H9 (cell line): ENCODE measurements at regions not wholly inside any gene's neighbourhood (a gene's known extent, or its start where the extent isn't known, plus 50 kb on each side); places are given as distances from the start of the nearest gene placed in this dataset.

Source experiments
- DNase-seq: peaks from one replicate; pipeline ENCODE4 v3.0.0-alpha.2; 2017
- H2AFZ ChIP-seq: one replicate; pipeline ENCODE4 v1.6.1; 2013; ENCODE audit warnings: mild to moderate bottlenecking, low read length, control low read depth, moderate library complexity
- H2AK5ac ChIP-seq: 2 replicates; pipeline ENCODE4 v1.6.1; 2013; ENCODE audit warnings: low read length, control low read depth, mixed read lengths; ENCODE audit not compliant: insufficient read length
- H2BK120ac ChIP-seq: one replicate; pipeline ENCODE4 v1.6.1; 2013; ENCODE audit warnings: low read depth, mild to moderate bottlenecking, low read length, control low read depth, inconsistent platforms; ENCODE audit not compliant: poor library complexity, severe bottlenecking
- H2BK12ac ChIP-seq: 2 replicates; pipeline ENCODE4 v1.6.1; 2013; ENCODE audit warnings: low read length, control low read depth, mixed read lengths, low read depth; ENCODE audit not compliant: insufficient read length
- H2BK15ac ChIP-seq: 2 replicates; pipeline ENCODE4 v1.6.1; 2013; ENCODE audit warnings: low read depth, low read length, control low read depth
- H2BK20ac ChIP-seq: one replicate; pipeline ENCODE4 v1.6.1; 2013; ENCODE audit warnings: low read depth, mild to moderate bottlenecking, low read length, control low read depth, inconsistent platforms; ENCODE audit not compliant: poor library complexity, severe bottlenecking
- H2BK5ac ChIP-seq: 2 replicates; pipeline ENCODE4 v1.6.1; 2013; ENCODE audit warnings: low read length, control low read depth, mixed read lengths; ENCODE audit not compliant: insufficient read length
- H3K14ac ChIP-seq: 2 replicates; pipeline ENCODE4 v1.6.1; 2013; ENCODE audit warnings: low read length, control low read depth; ENCODE audit not compliant: insufficient read depth
- H3K18ac ChIP-seq: 2 replicates; pipeline ENCODE4 v1.6.1; 2013; ENCODE audit warnings: low read depth, mild to moderate bottlenecking, mixed read lengths, low read length, control low read depth; ENCODE audit not compliant: insufficient read length
- H3K23ac ChIP-seq: 2 replicates; pipeline ENCODE4 v1.6.1; 2013; ENCODE audit warnings: low read length, control low read depth, mixed read lengths, low read depth; ENCODE audit not compliant: insufficient read length
- H3K23me2 ChIP-seq: 2 replicates; pipeline ENCODE4 v1.6.1; 2013; ENCODE audit warnings: low read depth, mild to moderate bottlenecking, mixed read lengths, low read length, control low read depth; ENCODE audit not compliant: insufficient read length, poor library complexity, severe bottlenecking
- H3K27ac ChIP-seq: 2 replicates; pipeline ENCODE4 v1.5.1; 2013; ENCODE audit warnings: low read length, control low read depth, mixed read lengths, low read depth; ENCODE audit not compliant: insufficient read length
- H3K27me3 ChIP-seq: 2 replicates; pipeline ENCODE4 v1.6.1; 2013; ENCODE audit warnings: low read length, control low read depth, inconsistent platforms; ENCODE audit not compliant: insufficient read depth
- H3K4ac ChIP-seq: 2 replicates; pipeline ENCODE4 v1.6.1; 2013; ENCODE audit warnings: low read depth, mild to moderate bottlenecking, control low read depth, inconsistent platforms, low read length, moderate library complexity
- H3K4me1 ChIP-seq: 2 replicates; pipeline ENCODE4 v1.6.1; 2013; ENCODE audit warnings: low read length, control low read depth, inconsistent platforms; ENCODE audit not compliant: insufficient read depth
- H3K4me2 ChIP-seq: 2 replicates; pipeline ENCODE4 v1.6.1; 2013; ENCODE audit warnings: low read length, control low read depth, mixed read lengths; ENCODE audit not compliant: insufficient read length, insufficient read depth
- H3K56ac ChIP-seq: 2 replicates; pipeline ENCODE4 v1.6.1; 2013; ENCODE audit warnings: low read depth, mild to moderate bottlenecking, mixed read lengths, low read length, control low read depth; ENCODE audit not compliant: insufficient read length
- H3K79me1 ChIP-seq: 2 replicates; pipeline ENCODE4 v1.6.1; 2013; ENCODE audit warnings: low read depth, mild to moderate bottlenecking, moderate library complexity, low read length, control low read depth, inconsistent platforms; ENCODE audit not compliant: insufficient read depth, poor library complexity, severe bottlenecking
- H3K79me2 ChIP-seq: 2 replicates; pipeline ENCODE4 v1.6.1; 2013; ENCODE audit warnings: low read length, control low read depth, inconsistent platforms; ENCODE audit not compliant: insufficient read depth
- H3K9ac ChIP-seq: 2 replicates; pipeline ENCODE4 v1.6.1; 2013; ENCODE audit warnings: low read length, control low read depth, mixed read lengths; ENCODE audit not compliant: insufficient read length; ENCODE audit errors: extremely low read depth
- H3K9me3 ChIP-seq: one replicate; pipeline ENCODE4 v1.6.1; 2013; ENCODE audit warnings: low read depth, low read length, inconsistent platforms; ENCODE audit not compliant: control insufficient read depth
- H3T11ph ChIP-seq: one replicate; pipeline ENCODE4 v1.6.1; 2013; ENCODE audit warnings: mild to moderate bottlenecking, low read length, control low read depth, inconsistent platforms
- H4K20me1 ChIP-seq: one replicate; pipeline ENCODE4 v1.6.1; 2013; ENCODE audit not compliant: control insufficient read depth, insufficient read length, insufficient read depth
- H4K5ac ChIP-seq: 2 replicates; pipeline ENCODE4 v1.6.1; 2013; ENCODE audit warnings: low read depth, mild to moderate bottlenecking, mixed read lengths, low read length, control low read depth; ENCODE audit not compliant: insufficient read length
- H4K8ac ChIP-seq: replicated peaks from 2 replicates; pipeline ENCODE4 v1.6.1; 2013; ENCODE audit warnings: low read length, control low read depth, mixed read lengths, low read depth; ENCODE audit not compliant: insufficient read length
- H4K91ac ChIP-seq: 2 replicates; pipeline ENCODE4 v1.6.1; 2013; ENCODE audit warnings: low read depth, mild to moderate bottlenecking, moderate library complexity, mixed read lengths, low read length, control low read depth; ENCODE audit not compliant: insufficient read length
- H3K27ac Mint-ChIP-seq, 3 experiments: 2 replicates in 2 of 3; 3 replicates in 1 of 3; pipeline ENCODE4 v1.8.0; 2020 to 2021; ENCODE audit warnings: mixed read lengths in 3 of 3, mild to moderate bottlenecking in 1 of 3, moderate library complexity in 1 of 3
- H3K27me3 Mint-ChIP-seq: 2 replicates; pipeline ENCODE4 v1.8.0; 2021; ENCODE audit warnings: low read depth, mild to moderate bottlenecking, moderate library complexity, mixed read lengths
- H3K36me3 Mint-ChIP-seq, 3 experiments: 2 replicates in 2 of 3; 3 replicates in 1 of 3; pipeline ENCODE4 v1.8.0; 2020 to 2021; ENCODE audit warnings: low read depth in 3 of 3, mixed read lengths in 3 of 3; ENCODE audit not compliant: insufficient read depth in 1 of 3
- H3K4me1 Mint-ChIP-seq, 2 experiments: 2 replicates each; pipeline ENCODE4 v1.8.0; 2020; ENCODE audit warnings: mixed read lengths in 2 of 2
- H3K4me3 Mint-ChIP-seq, 2 experiments: 2 replicates in 1 of 2; 3 replicates in 1 of 2; pipeline ENCODE4 v1.8.0; 2020 to 2021; ENCODE audit warnings: mild to moderate bottlenecking in 2 of 2, mixed read lengths in 2 of 2, moderate library complexity in 1 of 2
- H3K9me3 Mint-ChIP-seq, 2 experiments: 2 replicates in 1 of 2; 3 replicates in 1 of 2; pipeline ENCODE4 v1.8.0; 2020; ENCODE audit warnings: mild to moderate bottlenecking in 2 of 2, mixed read lengths in 2 of 2, moderate library complexity in 1 of 2
- CTCF ChIP-seq: fragments of 200-600 bp; sonication (generic); conservative IDR thresholded peaks from 3 replicates; pipeline ENCODE4 v1.8.0; 2021; ENCODE audit warnings: antibody characterized with exemption, mild to moderate bottlenecking
- WGBS: extraction: QIAGEN DNeasy Blood & Tissue Kit; methylation state at CpG from one replicate; pipeline ENCODE4 v1.1.7; 2013; ENCODE audit warnings: missing lambda C conversion rate, low lambda C conversion rate, mixed read lengths; ENCODE audit not compliant: insufficient read length; ENCODE audit errors: extremely low coverage; 5-methylcytosine and 5-hydroxymethylcytosine counted together

DNA sequence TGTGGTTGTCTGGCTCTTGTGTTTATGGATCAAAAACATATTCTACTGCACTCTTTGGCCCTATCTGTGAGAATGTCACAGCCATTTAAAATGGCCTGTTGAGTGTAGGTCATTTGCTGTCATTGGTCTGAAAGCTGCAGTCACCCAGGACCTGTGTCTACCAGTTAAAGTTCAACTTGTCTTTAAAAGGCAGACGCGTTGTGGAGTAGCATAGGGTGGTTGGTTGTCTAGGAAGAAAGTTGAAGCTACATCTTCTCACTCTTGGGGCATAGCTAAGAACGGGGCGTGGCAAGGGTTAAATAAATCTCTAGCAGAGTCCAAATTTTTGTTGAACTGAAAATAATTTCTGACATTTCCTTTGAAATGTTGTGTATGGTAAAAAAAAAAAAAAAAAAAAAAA, 110.7 kb upstream of the E2F8 start:
- H3K27me3 ChIP-seq = peaks cover 13% of the 10 kb centered on the region; the same call in 1 of the 2 replicates
- H3K4me3 Mint-ChIP-seq = no peak overlapping the region
- WGBS = no CpG with 5 or more reads among the region's 4 CpGs

More for the DNA sequence above, 110.7 kb upstream of the E2F8 start:
- no peak overlapping the region for H3K4me2 ChIP-seq
- H4K5ac ChIP-seq = no peak overlapping the region
- H3K4ac ChIP-seq = no peak overlapping the region
- H3K27ac ChIP-seq = no peak overlapping the region
- no peaks in the 10 kb centered on the region for H3K9me3 ChIP-seq
- H2BK20ac ChIP-seq = no peak overlapping the region
- peaks cover 7% of the 10 kb centered on the region in 2 experiments; a peak in 3 of 4 replicates for H3K4me1 Mint-ChIP-seq
- H3K56ac ChIP-seq = no peak overlapping the region
- no peaks in the 10 kb centered on the region for H3K9me3 Mint-ChIP-seq
- H2BK5ac ChIP-seq = no peak overlapping the region
- no peaks in the 10 kb centered on the region for H3K79me1 ChIP-seq
- H2BK15ac ChIP-seq = no peak overlapping the region
- peaks cover 65% of the 10 kb centered on the region for H3K27me3 Mint-ChIP-seq
- H3K27ac Mint-ChIP-seq = no peak overlapping the region
- H3T11ph ChIP-seq = no peak overlapping the region
- no peaks in the 10 kb centered on the region for H3K79me2 ChIP-seq
- H4K20me1 ChIP-seq = no peaks in the 10 kb centered on the region
- no peak overlapping the region for H4K91ac ChIP-seq
- no peaks in the 10 kb centered on the region for H3K36me3 Mint-ChIP-seq
- no peaks in the 10 kb centered on the region for H3K23me2 ChIP-seq
- no peak for DNase-seq
- H3K14ac ChIP-seq = no peak overlapping the region
- no peak overlapping the region for H3K23ac ChIP-seq
- no peak overlapping the region for H2AK5ac ChIP-seq
- no peak overlapping the region for H2BK120ac ChIP-seq
- H2BK12ac ChIP-seq = no peak overlapping the region
- no peak for TF ChIP-seq CTCF
- no peak overlapping the region for H3K9ac ChIP-seq
- H2AFZ ChIP-seq = no peak overlapping the region
- no peak overlapping the region for H3K18ac ChIP-seq
- H3K4me1 ChIP-seq = no peaks in the 10 kb centered on the region
- H4K8ac ChIP-seq = no peak overlapping the region
